SK-N-SH treated with all-trans-retinoic acid at 6 μM for 48 hours (cell line): ENCODE measurements at regions not wholly inside any gene's neighbourhood (a gene's known extent, or its start where the extent isn't known, plus 50 kb on each side); places are given as distances from the start of the nearest gene placed in this dataset.

Experiments
- ATAC-seq: fragments of 200-7000 bp; cut with Tn5 transposase; 3 replicates; pipeline ENCODE4 v1.9.1; 2020; ENCODE audit warnings: mild to moderate bottlenecking, moderate library complexity
- ARNTL ChIP-seq: fragments of 450-650 bp; formaldehyde crosslinking; IDR thresholded peaks from 2 replicates; pipeline ENCODE4 v1.5.0; 2020; ENCODE audit warnings: low read depth, mild to moderate bottlenecking, moderate library complexity, borderline replicate concordance
- BACH2 ChIP-seq: fragments of 250-450 bp; sonication (Bioruptor Pico); IDR thresholded peaks from 2 replicates; pipeline ENCODE4 v1.9.0; 2021; ENCODE audit warnings: mild to moderate bottlenecking, borderline replicate concordance
- CSDC2 ChIP-seq: fragments of 250-450 bp; sonication (Bioruptor Pico); IDR thresholded peaks from 2 replicates; pipeline ENCODE4 v1.5.0; 2020; ENCODE audit warnings: mild to moderate bottlenecking, moderate library complexity
- ESRRG ChIP-seq: fragments of 250-450 bp; sonication (Bioruptor Pico); IDR thresholded peaks from 2 replicates; pipeline ENCODE4 v1.6.1; 2021; ENCODE audit warnings: mild to moderate bottlenecking
- GLIS3 ChIP-seq: fragments of 250-450 bp; sonication (Bioruptor Pico); IDR thresholded peaks from 2 replicates; pipeline ENCODE4 v1.5.0; 2020; ENCODE audit warnings: mild to moderate bottlenecking, moderate library complexity
- ISL1 ChIP-seq: fragments of 250-450 bp; sonication (Bioruptor Pico); IDR thresholded peaks from 2 replicates; pipeline ENCODE4 v2.1.2; 2022; ENCODE audit warnings: mild to moderate bottlenecking, moderate library complexity
- OSR1 ChIP-seq: fragments of 250-450 bp; sonication (Bioruptor Pico); IDR thresholded peaks from 2 replicates; pipeline ENCODE4 v1.8.0; 2022; ENCODE audit warnings: moderate library complexity, mild to moderate bottlenecking, inconsistent platforms
- PPARA ChIP-seq: fragments of 250-450 bp; sonication (Bioruptor Pico); IDR thresholded peaks from 2 replicates; pipeline ENCODE4 v1.5.0; 2020; ENCODE audit warnings: mild to moderate bottlenecking, borderline replicate concordance
- RARB ChIP-seq: fragments of 250-450 bp; sonication (Bioruptor Pico); IDR thresholded peaks from 2 replicates; pipeline ENCODE4 v1.8.0; 2021; ENCODE audit warnings: mild to moderate bottlenecking, moderate library complexity
- SNAI2 ChIP-seq: fragments of 250-450 bp; sonication (Bioruptor Pico); IDR thresholded peaks from 2 replicates; pipeline ENCODE4 v1.5.0; 2020; ENCODE audit warnings: mild to moderate bottlenecking, moderate library complexity
- TCF4 ChIP-seq: fragments of 250-450 bp; sonication (Bioruptor Pico); IDR thresholded peaks from 2 replicates; pipeline ENCODE4 v1.8.0; 2021; ENCODE audit warnings: mild to moderate bottlenecking, moderate library complexity, borderline replicate concordance
- TOX ChIP-seq: fragments of 250-450 bp; sonication (Bioruptor Pico); IDR thresholded peaks from 2 replicates; pipeline ENCODE4 v1.8.0; 2021; ENCODE audit warnings: mild to moderate bottlenecking, moderate library complexity, borderline replicate concordance
- ZC3H10 ChIP-seq: fragments of 250-450 bp; sonication (Bioruptor Pico); IDR thresholded peaks from 2 replicates; pipeline ENCODE4 v1.5.1; 2021; ENCODE audit warnings: mild to moderate bottlenecking, moderate library complexity
- ZFP3 ChIP-seq: fragments of 250-450 bp; sonication (Bioruptor Pico); IDR thresholded peaks from 2 replicates; pipeline ENCODE4 v1.5.0; 2020; ENCODE audit warnings: mild to moderate bottlenecking, moderate library complexity
- ZFP30 ChIP-seq: fragments of 450-650 bp; formaldehyde crosslinking; IDR thresholded peaks from 2 replicates; pipeline ENCODE4 v1.5.0; 2022; ENCODE audit warnings: mild to moderate bottlenecking, moderate library complexity
- ZNF565 ChIP-seq: fragments of 450-650 bp; formaldehyde crosslinking; conservative IDR thresholded peaks from 2 replicates; pipeline ENCODE4 v1.5.0; 2020; ENCODE audit warnings: low read depth, mild to moderate bottlenecking, moderate library complexity
- ZNF70 ChIP-seq: fragments of 450-650 bp; formaldehyde crosslinking; IDR thresholded peaks from 2 replicates; pipeline ENCODE4 v1.5.0; 2020; ENCODE audit warnings: mild to moderate bottlenecking, moderate library complexity
- ZNF8 ChIP-seq: fragments of 450-650 bp; formaldehyde crosslinking; IDR thresholded peaks from 2 replicates; pipeline ENCODE4 v1.5.0; 2020; ENCODE audit warnings: mild to moderate bottlenecking, moderate library complexity
- TF ChIP-seq, protein P1 (sequence below): fragments of 250-450 bp; sonication (Bioruptor Pico); IDR thresholded peaks from 2 replicates; pipeline ENCODE4 v1.5.1; 2021; ENCODE audit warnings: mild to moderate bottlenecking, moderate library complexity
- TF ChIP-seq, protein P2 (sequence below): fragments of 250-450 bp; sonication (Bioruptor Pico); IDR thresholded peaks from 2 replicates; pipeline ENCODE4 v1.8.0; 2020; ENCODE audit warnings: mild to moderate bottlenecking, moderate library complexity, borderline replicate concordance
- TF ChIP-seq, protein P3 (sequence below): fragments of 250-450 bp; sonication (Bioruptor Pico); IDR thresholded peaks from 2 replicates; pipeline ENCODE4 v1.8.0; 2021; ENCODE audit warnings: low read depth, mild to moderate bottlenecking, moderate library complexity, borderline replicate concordance
- TF ChIP-seq, protein P4 (sequence below): fragments of 250-450 bp; sonication (Bioruptor Pico); IDR thresholded peaks from 2 replicates; pipeline ENCODE4 v1.5.1; 2020; ENCODE audit warnings: low read depth, mild to moderate bottlenecking, moderate library complexity
- TF ChIP-seq, protein P5 (sequence below): fragments of 250-450 bp; sonication (Bioruptor Pico); IDR thresholded peaks from 2 replicates; pipeline ENCODE4 v1.5.0; 2020; ENCODE audit warnings: mild to moderate bottlenecking, moderate library complexity

DNA sequence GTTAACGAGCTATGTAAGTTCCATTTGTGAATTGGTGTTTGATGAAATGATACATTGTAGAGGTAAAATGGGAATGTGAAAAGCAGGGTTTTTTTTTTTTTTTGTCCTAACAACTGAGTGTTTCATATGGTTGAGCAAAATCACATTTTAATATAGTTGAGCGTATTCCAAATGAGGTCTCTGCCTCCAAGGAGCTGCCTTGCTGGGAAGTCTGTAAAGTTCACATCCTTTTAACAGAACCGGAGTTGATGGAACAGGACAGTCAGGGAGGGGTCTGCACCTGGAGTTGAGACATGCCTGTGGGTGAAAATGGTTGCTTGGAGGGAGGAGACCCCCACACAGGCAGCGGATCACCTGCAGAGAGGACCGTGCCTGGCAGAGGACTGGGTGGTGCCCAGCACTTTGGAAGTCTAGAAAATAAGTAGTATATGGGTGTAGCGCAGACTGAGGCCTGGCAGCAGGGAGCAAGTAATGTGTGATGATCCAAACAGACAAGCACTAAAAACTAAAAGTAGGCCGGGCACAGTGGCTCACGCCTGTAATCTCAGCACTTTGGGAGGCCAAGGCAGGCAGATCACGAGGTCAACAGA, 75.2 kb upstream of the UBAC2 start:
- ATAC-seq, result peak; percentile 15; the same call in 1 of the 3 replicates
- no peak for TF ChIP-seq RARB (CRISPR knock-in tag)
- TF ChIP-seq, protein P1, sequence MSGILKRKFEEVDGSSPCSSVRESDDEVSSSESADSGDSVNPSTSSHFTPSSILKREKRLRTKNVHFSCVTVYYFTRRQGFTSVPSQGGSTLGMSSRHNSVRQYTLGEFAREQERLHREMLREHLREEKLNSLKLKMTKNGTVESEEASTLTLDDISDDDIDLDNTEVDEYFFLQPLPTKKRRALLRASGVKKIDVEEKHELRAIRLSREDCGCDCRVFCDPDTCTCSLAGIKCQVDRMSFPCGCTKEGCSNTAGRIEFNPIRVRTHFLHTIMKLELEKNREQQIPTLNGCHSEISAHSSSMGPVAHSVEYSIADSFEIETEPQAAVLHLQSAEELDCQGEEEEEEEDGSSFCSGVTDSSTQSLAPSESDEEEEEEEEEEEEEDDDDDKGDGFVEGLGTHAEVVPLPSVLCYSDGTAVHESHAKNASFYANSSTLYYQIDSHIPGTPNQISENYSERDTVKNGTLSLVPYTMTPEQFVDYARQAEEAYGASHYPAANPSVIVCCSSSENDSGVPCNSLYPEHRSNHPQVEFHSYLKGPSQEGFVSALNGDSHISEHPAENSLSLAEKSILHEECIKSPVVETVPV (CRISPR knock-in tag), result no peak
- no peak for TF ChIP-seq GLIS3 (CRISPR knock-in tag)
- TF ChIP-seq OSR1, result no peak
- TF ChIP-seq, protein P2, sequence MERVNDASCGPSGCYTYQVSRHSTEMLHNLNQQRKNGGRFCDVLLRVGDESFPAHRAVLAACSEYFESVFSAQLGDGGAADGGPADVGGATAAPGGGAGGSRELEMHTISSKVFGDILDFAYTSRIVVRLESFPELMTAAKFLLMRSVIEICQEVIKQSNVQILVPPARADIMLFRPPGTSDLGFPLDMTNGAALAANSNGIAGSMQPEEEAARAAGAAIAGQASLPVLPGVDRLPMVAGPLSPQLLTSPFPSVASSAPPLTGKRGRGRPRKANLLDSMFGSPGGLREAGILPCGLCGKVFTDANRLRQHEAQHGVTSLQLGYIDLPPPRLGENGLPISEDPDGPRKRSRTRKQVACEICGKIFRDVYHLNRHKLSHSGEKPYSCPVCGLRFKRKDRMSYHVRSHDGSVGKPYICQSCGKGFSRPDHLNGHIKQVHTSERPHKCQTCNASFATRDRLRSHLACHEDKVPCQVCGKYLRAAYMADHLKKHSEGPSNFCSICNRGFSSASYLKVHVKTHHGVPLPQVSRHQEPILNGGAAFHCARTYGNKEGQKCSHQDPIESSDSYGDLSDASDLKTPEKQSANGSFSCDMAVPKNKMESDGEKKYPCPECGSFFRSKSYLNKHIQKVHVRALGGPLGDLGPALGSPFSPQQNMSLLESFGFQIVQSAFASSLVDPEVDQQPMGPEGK (CRISPR knock-in tag), result no peak
- no peak for TF ChIP-seq ESRRG (CRISPR knock-in tag)
- TF ChIP-seq TOX (CRISPR knock-in tag), result no peak
- TF ChIP-seq ZFP30, result no peak
- no peak for TF ChIP-seq ZFP3 (CRISPR knock-in tag)
- TF ChIP-seq, protein P3, sequence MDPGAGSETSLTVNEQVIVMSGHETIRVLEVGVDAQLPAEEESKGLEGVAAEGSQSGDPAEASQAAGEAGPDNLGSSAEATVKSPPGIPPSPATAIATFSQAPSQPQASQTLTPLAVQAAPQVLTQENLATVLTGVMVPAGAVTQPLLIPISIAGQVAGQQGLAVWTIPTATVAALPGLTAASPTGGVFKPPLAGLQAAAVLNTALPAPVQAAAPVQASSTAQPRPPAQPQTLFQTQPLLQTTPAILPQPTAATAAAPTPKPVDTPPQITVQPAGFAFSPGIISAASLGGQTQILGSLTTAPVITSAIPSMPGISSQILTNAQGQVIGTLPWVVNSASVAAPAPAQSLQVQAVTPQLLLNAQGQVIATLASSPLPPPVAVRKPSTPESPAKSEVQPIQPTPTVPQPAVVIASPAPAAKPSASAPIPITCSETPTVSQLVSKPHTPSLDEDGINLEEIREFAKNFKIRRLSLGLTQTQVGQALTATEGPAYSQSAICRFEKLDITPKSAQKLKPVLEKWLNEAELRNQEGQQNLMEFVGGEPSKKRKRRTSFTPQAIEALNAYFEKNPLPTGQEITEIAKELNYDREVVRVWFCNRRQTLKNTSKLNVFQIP (CRISPR knock-in tag), result no peak
- TF ChIP-seq TCF4 (CRISPR knock-in tag), result no peak
- no peak for TF ChIP-seq ISL1 (CRISPR knock-in tag)
- TF ChIP-seq BACH2, result no peak
- TF ChIP-seq ZC3H10 (CRISPR knock-in tag), result no peak
- TF ChIP-seq ARNTL (CRISPR knock-in tag), result no peak
- TF ChIP-seq ZNF565 (CRISPR knock-in tag), result no peak
- TF ChIP-seq, protein P4, sequence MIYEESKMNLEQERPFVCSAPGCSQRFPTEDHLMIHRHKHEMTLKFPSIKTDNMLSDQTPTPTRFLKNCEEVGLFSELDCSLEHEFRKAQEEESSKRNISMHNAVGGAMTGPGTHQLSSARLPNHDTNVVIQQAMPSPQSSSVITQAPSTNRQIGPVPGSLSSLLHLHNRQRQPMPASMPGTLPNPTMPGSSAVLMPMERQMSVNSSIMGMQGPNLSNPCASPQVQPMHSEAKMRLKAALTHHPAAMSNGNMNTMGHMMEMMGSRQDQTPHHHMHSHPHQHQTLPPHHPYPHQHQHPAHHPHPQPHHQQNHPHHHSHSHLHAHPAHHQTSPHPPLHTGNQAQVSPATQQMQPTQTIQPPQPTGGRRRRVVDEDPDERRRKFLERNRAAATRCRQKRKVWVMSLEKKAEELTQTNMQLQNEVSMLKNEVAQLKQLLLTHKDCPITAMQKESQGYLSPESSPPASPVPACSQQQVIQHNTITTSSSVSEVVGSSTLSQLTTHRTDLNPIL, result no peak
- TF ChIP-seq ZNF8 (CRISPR knock-in tag), result no peak
- no peak for TF ChIP-seq PPARA (CRISPR knock-in tag)
- no peak for TF ChIP-seq CSDC2 (CRISPR knock-in tag)

DNA sequence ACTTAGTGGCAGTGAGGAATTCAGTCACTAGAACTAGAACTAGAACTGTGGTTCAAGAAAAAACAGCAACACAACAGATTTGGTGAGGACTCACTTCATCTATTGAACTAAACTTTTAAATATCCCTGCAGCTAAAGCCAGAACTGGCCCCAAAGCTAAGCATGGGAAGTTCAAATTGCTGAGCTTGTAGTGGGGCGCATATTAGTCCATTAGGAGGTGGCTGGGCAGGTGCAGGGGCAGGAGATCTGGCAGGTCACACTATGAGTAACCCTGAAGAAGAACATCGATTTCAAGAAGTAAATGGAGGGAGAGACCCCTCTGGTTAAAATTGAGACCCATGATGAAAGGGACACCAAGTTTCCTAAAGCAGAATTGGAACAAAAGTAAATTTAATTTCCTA, 73.8 kb upstream of the UBAC2 start:
- ATAC-seq, result no peak

More for the DNA sequence above, 73.8 kb upstream of the UBAC2 start:
- TF ChIP-seq, protein P3 (CRISPR knock-in tag), result no peak
- TF ChIP-seq, protein P5, sequence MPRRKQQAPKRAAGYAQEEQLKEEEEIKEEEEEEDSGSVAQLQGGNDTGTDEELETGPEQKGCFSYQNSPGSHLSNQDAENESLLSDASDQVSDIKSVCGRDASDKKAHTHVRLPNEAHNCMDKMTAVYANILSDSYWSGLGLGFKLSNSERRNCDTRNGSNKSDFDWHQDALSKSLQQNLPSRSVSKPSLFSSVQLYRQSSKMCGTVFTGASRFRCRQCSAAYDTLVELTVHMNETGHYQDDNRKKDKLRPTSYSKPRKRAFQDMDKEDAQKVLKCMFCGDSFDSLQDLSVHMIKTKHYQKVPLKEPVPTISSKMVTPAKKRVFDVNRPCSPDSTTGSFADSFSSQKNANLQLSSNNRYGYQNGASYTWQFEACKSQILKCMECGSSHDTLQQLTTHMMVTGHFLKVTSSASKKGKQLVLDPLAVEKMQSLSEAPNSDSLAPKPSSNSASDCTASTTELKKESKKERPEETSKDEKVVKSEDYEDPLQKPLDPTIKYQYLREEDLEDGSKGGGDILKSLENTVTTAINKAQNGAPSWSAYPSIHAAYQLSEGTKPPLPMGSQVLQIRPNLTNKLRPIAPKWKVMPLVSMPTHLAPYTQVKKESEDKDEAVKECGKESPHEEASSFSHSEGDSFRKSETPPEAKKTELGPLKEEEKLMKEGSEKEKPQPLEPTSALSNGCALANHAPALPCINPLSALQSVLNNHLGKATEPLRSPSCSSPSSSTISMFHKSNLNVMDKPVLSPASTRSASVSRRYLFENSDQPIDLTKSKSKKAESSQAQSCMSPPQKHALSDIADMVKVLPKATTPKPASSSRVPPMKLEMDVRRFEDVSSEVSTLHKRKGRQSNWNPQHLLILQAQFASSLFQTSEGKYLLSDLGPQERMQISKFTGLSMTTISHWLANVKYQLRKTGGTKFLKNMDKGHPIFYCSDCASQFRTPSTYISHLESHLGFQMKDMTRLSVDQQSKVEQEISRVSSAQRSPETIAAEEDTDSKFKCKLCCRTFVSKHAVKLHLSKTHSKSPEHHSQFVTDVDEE (CRISPR knock-in tag), result no peak
- no peak for TF ChIP-seq ZFP3 (CRISPR knock-in tag)
- TF ChIP-seq BACH2, result no peak
- TF ChIP-seq TCF4 (CRISPR knock-in tag), result no peak
- no peak for TF ChIP-seq ZNF70 (CRISPR knock-in tag)
- TF ChIP-seq ZFP30, result no peak
- TF ChIP-seq GLIS3 (CRISPR knock-in tag), result no peak
- TF ChIP-seq, protein P2 (CRISPR knock-in tag), result no peak
- no peak for TF ChIP-seq SNAI2 (CRISPR knock-in tag)
- no peak for TF ChIP-seq OSR1
- TF ChIP-seq ZNF8 (CRISPR knock-in tag), result no peak
- no peak for TF ChIP-seq ZC3H10 (CRISPR knock-in tag)
- TF ChIP-seq RARB (CRISPR knock-in tag), result no peak
- TF ChIP-seq ARNTL (CRISPR knock-in tag), result no peak
- TF ChIP-seq ESRRG (CRISPR knock-in tag), result no peak
